ENCODE measurements at regions not wholly inside any gene's neighbourhood (a gene's known extent, or its start where the extent isn't known, plus 50 kb on each side); places are given as distances from the start of the nearest gene placed in this dataset.

GRCh38 chr5:167557359-167557758, 734.1 kb upstream of the WWC1 start:
- no peak for DNase-seq (ENCODE audit: low spot score)

- DNase-seq (ENCODE audit: low spot score), result no peak
These were observed 729.6 kb upstream of the WWC1 start for GRCh38 chr5:167561796-167562195.

- DNase-seq (ENCODE audit: low spot score), result no peak
These were observed 727.2 kb upstream of the WWC1 start for GRCh38 chr5:167564275-167564674.

GRCh38 chr5:167565189-167565954, 726.1 kb upstream of the WWC1 start:
- DNase-seq (ENCODE audit: low spot score), result peak; percentile 24

- no peak for DNase-seq (ENCODE audit: low spot score)
These were observed 721.0 kb upstream of the WWC1 start for GRCh38 chr5:167570431-167570830.

- no peak for DNase-seq (ENCODE audit: low spot score)
These were observed 719.6 kb upstream of the WWC1 start for GRCh38 chr5:167571824-167572223.

GRCh38 chr5:167573370-167574127, 717.9 kb upstream of the WWC1 start:
- no peak for DNase-seq (ENCODE audit: low spot score)

GRCh38 chr5:167574464-167574863, 717.0 kb upstream of the WWC1 start:
- DNase-seq (ENCODE audit: low spot score), result no peak

- no peak for DNase-seq (ENCODE audit: low spot score)
These were observed 716.1 kb upstream of the WWC1 start for GRCh38 chr5:167575330-167575729.

GRCh38 chr5:167576126-167576525, 715.3 kb upstream of the WWC1 start:
- DNase-seq (ENCODE audit: low spot score), result no peak

- no peak for DNase-seq (ENCODE audit: low spot score)
These were observed 714.5 kb upstream of the WWC1 start for GRCh38 chr5:167576897-167577296.

- no peak for DNase-seq (ENCODE audit: low spot score)
These were observed 713.8 kb upstream of the WWC1 start for GRCh38 chr5:167577616-167578015.

- DNase-seq (ENCODE audit: low spot score), result no peak
These were observed 712.3 kb upstream of the WWC1 start for GRCh38 chr5:167578977-167579692.

GRCh38 chr5:167579693-167580055, 711.8 kb upstream of the WWC1 start:
- no peak for DNase-seq (ENCODE audit: low spot score)

GRCh38 chr5:167580608-167581007, 710.8 kb upstream of the WWC1 start:
- no peak for DNase-seq (ENCODE audit: low spot score)

- no peak for DNase-seq (ENCODE audit: low spot score)
These were observed 709.2 kb upstream of the WWC1 start for GRCh38 chr5:167582283-167582682.

GRCh38 chr5:167582886-167583285, 708.6 kb upstream of the WWC1 start:
- DNase-seq (ENCODE audit: low spot score), result no peak

- DNase-seq (ENCODE audit: low spot score), result no peak
These were observed 706.3 kb upstream of the WWC1 start for GRCh38 chr5:167585184-167585583.

GRCh38 chr5:167587772-167588437, 703.5 kb upstream of the WWC1 start:
- DNase-seq (ENCODE audit: low spot score), result no peak

- DNase-seq (ENCODE audit: low spot score), result no peak
These were observed 699.3 kb upstream of the WWC1 start for GRCh38 chr5:167592114-167592513.

GRCh38 chr5:167593329-167594060, 698.0 kb upstream of the WWC1 start:
- no peak for DNase-seq (ENCODE audit: low spot score)

GRCh38 chr5:167594061-167594435, 697.4 kb upstream of the WWC1 start:
- DNase-seq (ENCODE audit: low spot score), result no peak

Data from NAMALWA (cell line).